ENCODE measurements at regions not wholly inside any gene's neighbourhood (a gene's known extent, or its start where the extent isn't known, plus 50 kb on each side); places are given as distances from the start of the nearest gene placed in this dataset.
"Not testable (repeated sequence)": the region's sequence is repeated elsewhere in the genome, so short reads cannot be mapped to it uniquely, and the experiment has no call there.

GRCh38 chr3:82618594-82618993 lies 857.1 kb upstream of the GBE1 start:
- no peak for DNase-seq (ENCODE audit: low read depth in 2 of 2)

GRCh38 chr3:82610236-82610635 lies 848.8 kb upstream of the GBE1 start:
- DNase-seq (ENCODE audit: low read depth in 2 of 2): no peak

- no peak for DNase-seq (ENCODE audit: low read depth in 2 of 2)
Observed at GRCh38 chr3:82607391-82607790, 845.9 kb upstream of the GBE1 start.

GRCh38 chr3:82596805-82597204 lies 835.4 kb upstream of the GBE1 start:
- no peak for DNase-seq (ENCODE audit: low read depth in 2 of 2)

- no peak for DNase-seq (ENCODE audit: low read depth in 2 of 2)
Observed at GRCh38 chr3:82595530-82595929, 834.1 kb upstream of the GBE1 start.

GRCh38 chr3:82587174-82587573 lies 825.7 kb upstream of the GBE1 start:
- no peak for DNase-seq (ENCODE audit: low read depth in 2 of 2)

- no peak for DNase-seq (ENCODE audit: low read depth in 2 of 2)
Observed at GRCh38 chr3:82586414-82586813, 825.0 kb upstream of the GBE1 start.

- DNase-seq (ENCODE audit: low read depth in 2 of 2): not testable (repeated sequence)
Observed at GRCh38 chr3:82586002-82586401, 824.6 kb upstream of the GBE1 start.

- not testable (repeated sequence) for DNase-seq (ENCODE audit: low read depth in 2 of 2)
Observed at GRCh38 chr3:82585591-82585990, 824.1 kb upstream of the GBE1 start.

- not testable (repeated sequence) for DNase-seq (ENCODE audit: low read depth in 2 of 2)
Observed at GRCh38 chr3:82584861-82585260, 823.4 kb upstream of the GBE1 start.

GRCh38 chr3:82584415-82584814 lies 823.0 kb upstream of the GBE1 start:
- DNase-seq (ENCODE audit: low read depth in 2 of 2): not testable (repeated sequence)

GRCh38 chr3:82581350-82581749 lies 819.9 kb upstream of the GBE1 start:
- DNase-seq (ENCODE audit: low read depth in 2 of 2): no peak

GRCh38 chr3:82572721-82573120 lies 811.3 kb upstream of the GBE1 start:
- DNase-seq (ENCODE audit: low read depth in 2 of 2): no peak

GRCh38 chr3:82568776-82569338 lies 807.4 kb upstream of the GBE1 start:
- no peak for DNase-seq (ENCODE audit: low read depth in 2 of 2)

- no peak for DNase-seq (ENCODE audit: low read depth in 2 of 2)
Observed at GRCh38 chr3:82567029-82567600, 805.7 kb upstream of the GBE1 start.

- DNase-seq (ENCODE audit: low read depth in 2 of 2): no peak
Observed at GRCh38 chr3:82562896-82563295, 801.5 kb upstream of the GBE1 start.

GRCh38 chr3:82561784-82562183 lies 800.3 kb upstream of the GBE1 start:
- DNase-seq (ENCODE audit: low read depth in 2 of 2): no peak

- DNase-seq (ENCODE audit: low read depth in 2 of 2): no peak
Observed at GRCh38 chr3:82558081-82558480, 796.6 kb upstream of the GBE1 start.

GRCh38 chr3:82556113-82556512 lies 794.7 kb upstream of the GBE1 start:
- no peak for DNase-seq (ENCODE audit: low read depth in 2 of 2)

- not testable (repeated sequence) for DNase-seq (ENCODE audit: low read depth in 2 of 2)
Observed at GRCh38 chr3:82542556-82542955, 781.1 kb upstream of the GBE1 start.

- DNase-seq (ENCODE audit: low read depth in 2 of 2): no peak
Observed at GRCh38 chr3:82521657-82522056, 760.2 kb upstream of the GBE1 start.

GRCh38 chr3:82520846-82521245 lies 759.4 kb upstream of the GBE1 start:
- no peak for DNase-seq (ENCODE audit: low read depth in 2 of 2)

- DNase-seq (ENCODE audit: low read depth in 2 of 2): no peak
Observed at GRCh38 chr3:82509951-82510603, 748.6 kb upstream of the GBE1 start.

Data from stimulated activated CD8-positive, alpha-beta memory T cell treated with anti-CD3 and anti-CD28 coated beads, Interleukin-2, amount 100 ng/mL, for 48 hours (primary cell).